Right cardiac atrium (tissue), 5 donors: ENCODE measurements at regions not wholly inside any gene's neighbourhood (a gene's known extent, or its start where the extent isn't known, plus 50 kb on each side); places are given as distances from the start of the nearest gene placed in this dataset.
"Not testable (repeated sequence)": the region's sequence is repeated elsewhere in the genome, so short reads cannot be mapped to it uniquely, and the experiment has no call there.

Source experiments
- ATAC-seq, 2 donors: fragments of 200-7000 bp; cut with Tn5 transposase; one replicate each; pipeline versions ENCODE4 v1.8.0 to v1.9.1; 2020; ENCODE audit warnings: moderate library complexity in 2 of 2, mild to moderate bottlenecking in 1 of 2
- DNase-seq, 3 donors: peaks; one replicate each; pipeline ENCODE4 v3.0.0-alpha.2; 2020
- H3K27ac ChIP-seq: one replicate; pipeline ENCODE4 v1.5.1; 2013; ENCODE audit warnings: mild to moderate bottlenecking, low read length, control low read depth, moderate library complexity
- H3K27me3 ChIP-seq: one replicate; pipeline ENCODE4 v1.6.1; 2013; ENCODE audit not compliant: control insufficient read depth, insufficient read depth
- H3K4me1 ChIP-seq: one replicate; pipeline ENCODE4 v1.6.1; 2013; ENCODE audit warnings: low read length; ENCODE audit not compliant: control insufficient read depth, insufficient read depth
- H3K4me3 ChIP-seq: one replicate; pipeline ENCODE4 v1.5.1; 2013; ENCODE audit warnings: low read length, control low read depth
- H3K9me3 ChIP-seq: one replicate; pipeline ENCODE4 v1.6.1; 2013; ENCODE audit warnings: low read length; ENCODE audit not compliant: control insufficient read depth
- WGBS: extraction: QIAGEN DNeasy Blood & Tissue Kit; methylation state at CpG from one replicate; pipeline ENCODE4 v1.1.7; 2013; 5-methylcytosine and 5-hydroxymethylcytosine counted together
- intact Hi-C, 4 donors: fragments of 100-400 bp; cut with DNase I; formaldehyde crosslinking; loops; one replicate each; pipeline versions ENCODE4 v1.11.0 to v1.14.0; 2022 to 2023
- donor health status: healthy with polysubstance abuse.
- donor health status: DM: no; HTN: yes; CAD: no.
- donor health status: DM: no; HTN: no; CAD: no.
- donor health status: DM: no; HTN: yes; CAD: no; lungs with severe emphysema.
- donor health status: DM: yes; HTN: yes; CAD: no.

- intact Hi-C loops: no loop called here
- DNase-seq: no peak
These were observed 351.9 kb downstream of the ADGRL2 start for GRCh38 chr1:82152356-82153271.

GRCh38 chr1:82145656-82146055 lies 344.9 kb downstream of the ADGRL2 start:
- no peak overlapping the region for H3K4me3 ChIP-seq
- no peaks in the 10 kb centered on the region for H3K9me3 ChIP-seq
- 79% methylated on average over 1 of the region's 1 CpG for whole genome bisulfite sequencing
- intact Hi-C loops: no loop called here
- H3K4me1 ChIP-seq: no peaks in the 10 kb centered on the region
- no peaks in the 10 kb centered on the region for H3K27me3 ChIP-seq
- H3K27ac ChIP-seq: no peak overlapping the region
- no peak for ATAC-seq
- DNase-seq: no peak

More at GRCh38 chr1:82152356-82153271, 351.9 kb downstream of the ADGRL2 start:
- H3K4me3 ChIP-seq: no peak overlapping the region
- peaks cover 1% of the 10 kb centered on the region for H3K4me1 ChIP-seq
- no peak overlapping the region for H3K27ac ChIP-seq
- no peak for ATAC-seq
- H3K27me3 ChIP-seq: no peaks in the 10 kb centered on the region
- H3K9me3 ChIP-seq: no peaks in the 10 kb centered on the region
- WGBS: 51% methylated on average over 5 of the region's 5 CpGs

DNA sequence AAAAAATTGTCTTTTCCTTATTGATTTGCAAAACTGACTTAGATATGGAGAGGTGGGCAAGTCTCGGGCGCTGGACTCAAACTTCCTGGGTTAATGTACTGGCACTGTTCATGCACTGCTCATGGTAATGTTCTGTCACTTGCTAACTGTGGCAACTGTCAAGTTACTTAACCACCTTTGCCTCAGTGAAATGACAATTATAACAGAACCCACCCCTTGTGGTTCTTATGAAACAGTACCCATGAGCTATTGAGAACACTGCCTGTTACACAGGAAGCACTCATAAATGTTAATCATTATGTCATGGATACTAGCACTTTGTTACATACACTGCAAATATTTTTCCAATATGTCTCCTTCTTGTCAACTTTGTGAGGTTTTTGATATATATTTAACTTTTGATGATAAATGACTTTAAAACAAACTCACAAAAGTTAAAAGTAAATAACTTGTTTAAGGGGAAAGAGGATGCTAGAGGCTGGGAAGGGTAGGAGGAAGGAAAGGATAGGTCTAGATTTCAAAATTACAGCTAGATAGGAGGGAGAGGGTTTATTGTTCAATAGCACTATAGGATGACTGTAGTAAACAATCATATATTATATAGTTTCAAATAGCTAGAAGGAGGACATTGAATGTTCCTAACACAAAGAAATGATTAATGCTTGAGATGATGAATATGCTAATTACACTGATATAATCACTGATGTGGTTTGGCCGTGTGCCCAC lies 342.5 kb downstream of the ADGRL2 start:
- 91% methylated on average over 3 of the region's 3 CpGs for WGBS
- Histone ChIP-seq H3K4me1 (no peaks in the 10 kb centered on the region), H3K9me3 (no peaks in the 10 kb centered on the region), H3K4me3 (no peak overlapping the region), H3K27me3 (no peaks in the 10 kb centered on the region), H3K27ac (no peak overlapping the region)
- peak in 1 of 3 donors; percentile 33 for DNase-seq
- intact Hi-C loops: no loop called here
- ATAC-seq: no peak

DNA sequence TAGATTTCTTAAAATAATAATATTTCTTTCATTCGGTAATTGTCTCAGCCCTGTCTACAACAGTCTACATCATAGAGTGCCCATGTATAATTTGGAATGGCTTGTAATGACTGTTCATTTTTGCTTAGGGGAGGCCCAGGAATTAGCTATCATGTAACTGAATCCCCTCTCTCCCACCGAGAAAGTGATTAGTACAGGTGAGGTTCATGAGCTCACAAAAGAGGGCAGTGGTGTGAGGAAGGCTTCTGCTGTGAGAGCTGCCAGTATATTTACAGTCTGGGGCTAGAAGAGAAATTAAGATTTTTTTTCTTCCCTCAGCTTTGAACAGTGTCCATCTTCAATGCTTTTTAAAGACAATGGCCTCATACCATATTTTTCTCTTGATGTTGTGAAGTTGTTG lies 340.7 kb downstream of the ADGRL2 start:
- no peaks in the 10 kb centered on the region for H3K4me1 ChIP-seq
- no peak overlapping the region for H3K4me3 ChIP-seq
- WGBS: 75% methylated on average over 2 of the region's 2 CpGs
- DNase-seq (no peak), ATAC-seq (no peak)
- H3K27me3 ChIP-seq: no peaks in the 10 kb centered on the region
- no peak overlapping the region for H3K27ac ChIP-seq
- intact Hi-C loops: no loop called here
- H3K9me3 ChIP-seq: no peaks in the 10 kb centered on the region

GRCh38 chr1:82139751-82140468 lies 339.2 kb downstream of the ADGRL2 start:
- 93% methylated on average over 8 of the region's 8 CpGs for WGBS
- DNase-seq (no peak), ATAC-seq (no peak)
- intact Hi-C loops: no loop called here
- no peak overlapping the region for H3K27ac ChIP-seq
- H3K4me3 ChIP-seq: no peak overlapping the region
- no peaks in the 10 kb centered on the region for H3K27me3 ChIP-seq
- no peaks in the 10 kb centered on the region for H3K4me1 ChIP-seq
- H3K9me3 ChIP-seq: no peaks in the 10 kb centered on the region

DNA sequence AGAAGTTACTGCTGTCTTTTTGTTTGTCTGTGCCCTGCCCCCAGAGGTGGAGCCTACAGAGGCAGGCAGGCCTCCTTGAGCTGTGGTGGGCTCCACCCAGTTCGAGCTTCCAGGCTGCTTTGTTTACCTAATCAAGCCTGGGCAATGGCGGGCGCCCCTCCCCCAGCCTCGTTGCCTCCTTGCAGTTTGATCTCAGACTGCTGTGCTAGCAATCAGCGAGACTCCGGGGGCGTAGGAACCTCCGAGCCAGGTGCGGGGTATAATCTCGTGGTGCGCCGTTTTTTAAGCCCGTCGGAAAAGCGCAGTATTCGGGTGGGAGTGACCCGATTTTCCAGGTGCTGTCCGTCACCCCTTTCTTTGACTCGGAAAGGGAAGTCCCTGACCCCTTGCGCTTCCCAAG lies 335.6 kb downstream of the ADGRL2 start:
- intact Hi-C loops, H3K4me3 ChIP-seq, H3K27me3 ChIP-seq, ATAC-seq, H3K4me1 ChIP-seq, H3K9me3 ChIP-seq, H3K27ac ChIP-seq: not testable (repeated sequence)
- WGBS: 84% methylated on average over 20 of the region's 20 CpGs
- DNase-seq: peak in 1 of 3 donors; percentile 20

GRCh38 chr1:82125866-82126265 lies 325.1 kb downstream of the ADGRL2 start:
- no peak for DNase-seq
- H3K4me1 ChIP-seq: no peaks in the 10 kb centered on the region
- intact Hi-C loops: no loop called here
- no peak for ATAC-seq
- no peaks in the 10 kb centered on the region for H3K9me3 ChIP-seq
- no peak overlapping the region for H3K27ac ChIP-seq
- no peaks in the 10 kb centered on the region for H3K27me3 ChIP-seq
- WGBS: 60% methylated on average over 1 of the region's 1 CpG
- no peak overlapping the region for H3K4me3 ChIP-seq

DNA sequence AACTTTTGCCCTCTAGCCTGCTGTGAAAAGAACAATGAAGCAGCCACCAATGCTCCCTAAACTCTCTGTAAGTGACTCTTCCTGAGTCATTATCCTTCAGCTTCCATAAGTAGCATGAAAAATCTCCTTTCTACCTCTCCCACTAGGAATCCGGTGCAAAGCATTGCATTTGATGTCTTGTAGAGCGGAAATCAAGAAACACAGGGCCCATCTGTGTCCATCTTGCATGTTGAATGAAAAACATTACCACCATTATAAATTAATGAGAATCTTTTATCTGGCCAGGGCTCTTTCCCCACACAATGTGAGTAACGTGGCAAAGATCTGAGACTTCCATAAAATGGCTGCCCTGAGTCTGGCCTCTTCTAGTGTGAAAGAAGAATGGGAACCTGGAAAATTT lies 324.4 kb downstream of the ADGRL2 start:
- DNase-seq: no peak
- intact Hi-C loops: no loop called here
- H3K4me1 ChIP-seq: no peaks in the 10 kb centered on the region
- no peak overlapping the region for H3K4me3 ChIP-seq
- WGBS: 86% methylated on average over 3 of the region's 3 CpGs
- ATAC-seq: no peak
- no peaks in the 10 kb centered on the region for H3K9me3 ChIP-seq
- H3K27ac ChIP-seq: no peak overlapping the region
- H3K27me3 ChIP-seq: no peaks in the 10 kb centered on the region

DNA sequence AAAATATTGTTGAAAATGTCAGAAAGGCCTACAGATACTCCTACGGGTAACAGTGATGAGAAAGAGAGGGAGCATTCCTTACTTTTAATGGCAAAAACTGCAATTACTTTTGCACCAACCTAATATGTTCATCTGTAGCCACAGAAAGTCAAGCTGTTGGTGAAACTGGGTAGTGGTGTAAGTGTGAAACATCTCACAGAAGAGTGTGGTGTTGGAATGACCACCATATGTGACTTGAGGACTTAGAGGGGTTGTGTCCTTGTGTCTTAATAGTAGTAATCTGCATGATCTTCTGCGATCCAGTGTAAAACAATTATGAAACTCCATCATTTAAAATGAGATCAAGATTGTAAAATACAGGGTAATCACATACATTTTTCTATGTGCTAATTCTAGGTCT lies 320.7 kb downstream of the ADGRL2 start:
- DNase-seq (no peak), ATAC-seq (no peak)
- intact Hi-C loops: no loop called here
- WGBS: 90% methylated on average over 2 of the region's 2 CpGs
- Histone ChIP-seq H3K4me1 (no peaks in the 10 kb centered on the region), H3K4me3 (no peak overlapping the region), H3K27me3 (no peaks in the 10 kb centered on the region), H3K27ac (no peak overlapping the region), H3K9me3 (no peaks in the 10 kb centered on the region)

DNA sequence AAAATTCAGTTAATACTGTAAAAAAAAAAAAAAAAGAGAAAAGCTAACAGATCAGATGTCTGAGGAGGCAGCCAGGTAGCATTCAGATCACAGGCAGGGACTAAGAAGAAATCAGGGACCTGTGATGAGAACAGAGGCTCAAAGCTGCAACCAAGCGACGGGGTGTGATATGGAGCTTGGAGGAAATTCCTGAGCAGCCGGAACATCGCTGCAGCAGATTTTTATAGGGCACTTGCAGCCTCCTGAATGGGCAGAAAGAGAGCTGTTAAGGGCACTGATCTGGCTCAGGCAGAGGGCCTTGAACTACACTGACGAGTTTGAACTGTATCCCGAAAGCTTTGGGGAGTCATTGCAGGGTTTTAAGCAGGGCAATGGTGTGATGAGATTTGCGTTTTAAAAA lies 315.4 kb downstream of the ADGRL2 start:
- H3K27me3 ChIP-seq: no peaks in the 10 kb centered on the region
- no peak overlapping the region for H3K27ac ChIP-seq
- H3K9me3 ChIP-seq: no peaks in the 10 kb centered on the region
- intact Hi-C loops: no loop called here
- ATAC-seq (no peak), DNase-seq (peak in 1 of 3 donors; percentile 23)
- WGBS: 81% methylated on average over 7 of the region's 7 CpGs
- no peak overlapping the region for H3K4me3 ChIP-seq
- H3K4me1 ChIP-seq: no peaks in the 10 kb centered on the region

- Histone ChIP-seq H3K4me1 (no peaks in the 10 kb centered on the region), H3K27ac (no peak overlapping the region), H3K9me3 (no peaks in the 10 kb centered on the region), H3K27me3 (no peaks in the 10 kb centered on the region), H3K4me3 (no peak overlapping the region)
- ATAC-seq: no peak
- intact Hi-C loops: no loop called here
- DNase-seq: no peak
- WGBS: 87% methylated on average over 4 of the region's 4 CpGs
These were observed 314.2 kb downstream of the ADGRL2 start for GRCh38 chr1:82114887-82115286.
